IMR-90 (cell line): ENCODE measurements at regions not wholly inside any gene's neighbourhood (a gene's known extent, or its start where the extent isn't known, plus 50 kb on each side); places are given as distances from the start of the nearest gene placed in this dataset.

Experiments
- ATAC-seq: fragments of 200-7000 bp; cut with Tn5 transposase; 2 replicates; pipeline ENCODE4 v1.9.1; 2020; ENCODE audit warnings: low read depth, mild to moderate bottlenecking, moderate library complexity
- BruUV-seq: library from RNA; stranded (reverse); fragments of 400-500 nt; replicated peaks from 2 replicates; lab custom pipeline; 2021; lab: Mats Ljungman, UMichigan
- CTCF ChIA-PET: fragments of 300-600 bp; formaldehyde crosslinking; extraction: SDS; loops from one replicate; lab custom pipeline; 2021; ENCODE audit warnings: antibody characterized with exemption; lab: Yijun Ruan, JAX
- POLR2A ChIA-PET: fragments of 300-600 bp; sonication (Branson Sonifier 250); formaldehyde crosslinking; loops from one replicate; lab custom pipeline; 2022; ENCODE audit warnings: antibody characterized with exemption; ENCODE audit not compliant: unreplicated experiment; lab: Charles Lee
- DNase-seq: peaks from one replicate; pipeline ENCODE4 v3.0.0; 2013
- H2AFZ ChIP-seq: replicated peaks from 2 replicates; pipeline ENCODE3; 2013; ENCODE audit warnings: low read length, mild to moderate bottlenecking; ENCODE audit not compliant: poor library complexity
- H2AK5ac ChIP-seq: 2 replicates; pipeline ENCODE4 v1.6.1; 2013; ENCODE audit warnings: low read depth, low read length, inconsistent platforms
- H2AK9ac ChIP-seq: replicated peaks from 2 replicates; pipeline ENCODE3; 2013; ENCODE audit warnings: mild to moderate bottlenecking, low read depth, low read length, moderate library complexity; ENCODE audit not compliant: poor library complexity
- H2BK120ac ChIP-seq: 2 replicates; pipeline ENCODE4 v1.6.1; 2013; ENCODE audit warnings: low read depth, low read length, inconsistent platforms
- H2BK15ac ChIP-seq: 3 replicates; pipeline ENCODE4 v1.6.1; 2013; ENCODE audit warnings: low read depth, low read length, inconsistent platforms
- H2BK20ac ChIP-seq: 2 replicates; pipeline ENCODE4 v1.6.1; 2013; ENCODE audit warnings: low read depth, mild to moderate bottlenecking, inconsistent platforms, low read length, moderate library complexity
- H2BK5ac ChIP-seq: 2 replicates; pipeline ENCODE4 v1.6.1; 2013; ENCODE audit warnings: mild to moderate bottlenecking, low read depth, low read length, inconsistent platforms; ENCODE audit not compliant: poor library complexity, severe bottlenecking
- H3K14ac ChIP-seq: replicated peaks from 2 replicates; pipeline ENCODE4 v1.6.1; 2013; ENCODE audit warnings: low read depth, low read length, inconsistent platforms
- H3K18ac ChIP-seq: 2 replicates; pipeline ENCODE4 v1.6.1; 2013; ENCODE audit warnings: low read depth, low read length, control low read depth
- H3K23ac ChIP-seq: 2 replicates; pipeline ENCODE4 v1.6.1; 2013; ENCODE audit warnings: low read depth, low read length, inconsistent platforms
- H3K27ac ChIP-seq: 2 replicates; pipeline ENCODE4 v1.5.1; 2013; ENCODE audit warnings: mild to moderate bottlenecking, control low read depth, low read length; ENCODE audit not compliant: insufficient read depth
- H3K27me3 ChIP-seq: 2 replicates; pipeline ENCODE4 v1.6.1; 2013; ENCODE audit warnings: low read length; ENCODE audit not compliant: control insufficient read depth, insufficient read depth
- H3K36me3 ChIP-seq: 2 replicates; pipeline ENCODE4 v1.6.1; 2013; ENCODE audit warnings: low read length, mixed read lengths; ENCODE audit not compliant: control insufficient read depth, insufficient read depth
- H3K4ac ChIP-seq: 2 replicates; pipeline ENCODE4 v1.6.1; 2013; ENCODE audit warnings: low read depth, low read length, inconsistent platforms
- H3K4me1 ChIP-seq: 2 replicates; pipeline ENCODE4 v1.6.1; 2013; ENCODE audit warnings: low read length, mixed read lengths; ENCODE audit not compliant: control insufficient read depth, insufficient read depth
- H3K4me2 ChIP-seq: 2 replicates; pipeline ENCODE4 v1.6.1; 2013; ENCODE audit warnings: low read depth, mild to moderate bottlenecking, control low read depth, low read length, moderate library complexity
- H3K4me3 ChIP-seq: 2 replicates; pipeline ENCODE4 v1.5.1; 2013; ENCODE audit warnings: low read depth, mild to moderate bottlenecking, control low read depth, low read length, moderate library complexity; ENCODE audit not compliant: insufficient read depth
- H3K56ac ChIP-seq: 2 replicates; pipeline ENCODE4 v1.6.1; 2013; ENCODE audit warnings: low read length, inconsistent platforms; ENCODE audit not compliant: insufficient read depth; ENCODE audit errors: extremely low read depth
- H3K79me1 ChIP-seq, 2 experiments: 2 replicates each; pipeline ENCODE4 v1.6.1; 2013; ENCODE audit warnings: low read length in 2 of 2, inconsistent platforms in 1 of 2, low read depth in 1 of 2
- H3K9ac ChIP-seq: 2 replicates; pipeline ENCODE4 v1.6.1; 2013; ENCODE audit warnings: low read depth, low read length, control low read depth
- H3K9me1 ChIP-seq: 2 replicates; pipeline ENCODE4 v1.6.1; 2013; ENCODE audit warnings: low read length, inconsistent platforms; ENCODE audit not compliant: insufficient read depth
- H3K9me3 ChIP-seq: 2 replicates; pipeline ENCODE4 v1.6.1; 2013; ENCODE audit warnings: low read length; ENCODE audit not compliant: control insufficient read depth, insufficient read depth
- H4K20me1 ChIP-seq: 2 replicates; pipeline ENCODE4 v1.6.1; 2013; ENCODE audit warnings: low read length, inconsistent platforms; ENCODE audit not compliant: insufficient read depth
- H4K5ac ChIP-seq: 2 replicates; pipeline ENCODE4 v1.6.1; 2013; ENCODE audit warnings: mild to moderate bottlenecking, low read depth, low read length, control low read depth
- H4K8ac ChIP-seq, 2 experiments: 2 replicates each; pipeline ENCODE4 v1.6.1; 2013; ENCODE audit warnings: low read depth in 2 of 2, low read length in 2 of 2, control low read depth in 1 of 2, inconsistent platforms in 1 of 2
- H4K91ac ChIP-seq: 2 replicates; pipeline ENCODE4 v1.6.1; 2013; ENCODE audit warnings: low read depth, low read length, inconsistent platforms; ENCODE audit not compliant: insufficient read depth
- CEBPB ChIP-seq: IDR thresholded peaks from 2 replicates; pipeline ENCODE4 v1.6.1; 2012; ENCODE audit warnings: low read depth, low read length, improper control_type of control experiment
- FOS ChIP-seq: fragments of 150-350 bp; IDR thresholded peaks from 2 replicates; pipeline ENCODE4 v1.6.1; 2016; ENCODE audit warnings: low read depth, low read length
- MAZ ChIP-seq: IDR thresholded peaks from 2 replicates; pipeline ENCODE4 v1.6.1; 2012; ENCODE audit warnings: low read depth, mild to moderate bottlenecking, low read length, improper control_type of control experiment, moderate library complexity, borderline replicate concordance
- POLR2A ChIP-seq: IDR thresholded peaks from 2 replicates; pipeline ENCODE4 v1.6.1; 2012; ENCODE audit warnings: mild to moderate bottlenecking, low read depth, low read length
- WGBS, 2 experiments: methylation state at CpG; one replicate each; pipeline versions ENCODE4 v1.1.5 to v1.1.7; 2013; ENCODE audit warnings: missing lambda C conversion rate in 2 of 2; ENCODE audit not compliant: insufficient read length in 1 of 2; ENCODE audit errors: extremely low coverage in 2 of 2; 5-methylcytosine and 5-hydroxymethylcytosine counted together
- dilution Hi-C: fragments of 300-500 bp; cut with HindIII; formaldehyde crosslinking; loops from one replicate; pipeline ENCODE4 v1.14.3; 2018; ENCODE audit warnings: low sequenced_read_pairs; ENCODE audit not compliant: unreplicated experiment
- in situ Hi-C: fragments of 300-500 bp; cut with MboI; formaldehyde crosslinking; loops from 3 replicates; pipeline ENCODE4 v1.14.3; 2019; ENCODE audit warnings: low sequenced_read_pairs, inconsistent platforms, mixed read lengths
- intact Hi-C: fragments of 100-400 bp; cut with micrococcal nuclease; formaldehyde crosslinking; loops from 2 replicates; pipeline ENCODE4 v1.10.0; 2022
- TF ChIP-seq, protein P1 (sequence below): conservative IDR thresholded peaks from 2 replicates; pipeline ENCODE4 v1.5.1; 2012; ENCODE audit warnings: mild to moderate bottlenecking, low read depth, low read length, improper control_type of control experiment
- TF ChIP-seq, protein P2 (sequence below): fragments of 150-350 bp; IDR thresholded peaks from 2 replicates; pipeline ENCODE4 v1.6.1; 2016; ENCODE audit warnings: low read depth, mild to moderate bottlenecking, low read length, moderate library complexity, borderline replicate concordance

DNA sequence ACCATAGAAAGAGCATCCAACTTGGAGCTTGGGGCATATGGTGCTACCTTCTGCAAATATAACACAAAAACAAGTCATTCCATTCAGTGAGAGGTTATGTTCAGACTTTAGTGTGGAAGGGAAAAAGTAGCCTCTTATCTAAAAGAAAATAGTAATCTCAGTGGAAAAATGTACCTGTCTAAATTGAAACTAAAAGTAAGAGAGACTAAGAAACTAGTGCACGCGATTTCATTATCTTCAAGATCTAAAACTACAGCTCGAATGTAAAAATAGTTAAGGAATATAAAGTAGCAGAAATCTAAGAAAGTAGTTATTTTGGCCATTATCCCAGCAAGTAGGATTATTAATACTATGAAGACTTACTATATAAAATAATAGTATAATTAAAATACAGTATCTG is 233.0 kb upstream of the PPP1R3A start:
- no peaks in the 10 kb centered on the region for H3K9me3 ChIP-seq
- H2AK9ac ChIP-seq = no peak overlapping the region
- H4K8ac ChIP-seq = no peak overlapping the region
- TF ChIP-seq, protein P1, sequence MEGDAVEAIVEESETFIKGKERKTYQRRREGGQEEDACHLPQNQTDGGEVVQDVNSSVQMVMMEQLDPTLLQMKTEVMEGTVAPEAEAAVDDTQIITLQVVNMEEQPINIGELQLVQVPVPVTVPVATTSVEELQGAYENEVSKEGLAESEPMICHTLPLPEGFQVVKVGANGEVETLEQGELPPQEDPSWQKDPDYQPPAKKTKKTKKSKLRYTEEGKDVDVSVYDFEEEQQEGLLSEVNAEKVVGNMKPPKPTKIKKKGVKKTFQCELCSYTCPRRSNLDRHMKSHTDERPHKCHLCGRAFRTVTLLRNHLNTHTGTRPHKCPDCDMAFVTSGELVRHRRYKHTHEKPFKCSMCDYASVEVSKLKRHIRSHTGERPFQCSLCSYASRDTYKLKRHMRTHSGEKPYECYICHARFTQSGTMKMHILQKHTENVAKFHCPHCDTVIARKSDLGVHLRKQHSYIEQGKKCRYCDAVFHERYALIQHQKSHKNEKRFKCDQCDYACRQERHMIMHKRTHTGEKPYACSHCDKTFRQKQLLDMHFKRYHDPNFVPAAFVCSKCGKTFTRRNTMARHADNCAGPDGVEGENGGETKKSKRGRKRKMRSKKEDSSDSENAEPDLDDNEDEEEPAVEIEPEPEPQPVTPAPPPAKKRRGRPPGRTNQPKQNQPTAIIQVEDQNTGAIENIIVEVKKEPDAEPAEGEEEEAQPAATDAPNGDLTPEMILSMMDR = no peak
- TF ChIP-seq, protein P2, sequence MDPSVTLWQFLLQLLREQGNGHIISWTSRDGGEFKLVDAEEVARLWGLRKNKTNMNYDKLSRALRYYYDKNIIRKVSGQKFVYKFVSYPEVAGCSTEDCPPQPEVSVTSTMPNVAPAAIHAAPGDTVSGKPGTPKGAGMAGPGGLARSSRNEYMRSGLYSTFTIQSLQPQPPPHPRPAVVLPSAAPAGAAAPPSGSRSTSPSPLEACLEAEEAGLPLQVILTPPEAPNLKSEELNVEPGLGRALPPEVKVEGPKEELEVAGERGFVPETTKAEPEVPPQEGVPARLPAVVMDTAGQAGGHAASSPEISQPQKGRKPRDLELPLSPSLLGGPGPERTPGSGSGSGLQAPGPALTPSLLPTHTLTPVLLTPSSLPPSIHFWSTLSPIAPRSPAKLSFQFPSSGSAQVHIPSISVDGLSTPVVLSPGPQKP = no peak
- TF ChIP-seq MAZ = no peak
- TF ChIP-seq FOS = no peak
- no peak for TF ChIP-seq POLR2A
- TF ChIP-seq CEBPB = no peak
- H2BK120ac ChIP-seq = no peak overlapping the region
- dilution Hi-C loops (no loop called here), in situ Hi-C loops (no loop called here), intact Hi-C loops (no loop called here)
- H3K23ac ChIP-seq = no peak overlapping the region
- H3K79me1 ChIP-seq = no peaks in the 10 kb centered on the region
- no peak overlapping the region for H3K9ac ChIP-seq
- DNase-seq (no peak), ATAC-seq (no peak)
- H2BK15ac ChIP-seq = no peak overlapping the region
- no peak overlapping the region for H3K18ac ChIP-seq
- no peak overlapping the region for H3K4me2 ChIP-seq
- H3K4me1 ChIP-seq = no peaks in the 10 kb centered on the region
- H2BK5ac ChIP-seq = no peak overlapping the region
- H3K14ac ChIP-seq = no peak overlapping the region
- POLR2A ChIA-PET = no interaction called here
- no peak overlapping the region for H2AFZ ChIP-seq
- H3K27me3 ChIP-seq = no peaks in the 10 kb centered on the region
- no peak overlapping the region for H3K27ac ChIP-seq
- no peak overlapping the region for H4K5ac ChIP-seq
- no TSS peak for BruUV-seq
- H3K36me3 ChIP-seq = no peaks in the 10 kb centered on the region
- no peak overlapping the region for H3K4me3 ChIP-seq
- H3K4ac ChIP-seq = no peak overlapping the region
- CTCF ChIA-PET = no interaction called here
- no peak overlapping the region for H4K91ac ChIP-seq
- H3K9me1 ChIP-seq = no peaks in the 10 kb centered on the region
- no peak overlapping the region for H2BK20ac ChIP-seq
- WGBS, 2 experiments = no CpG with 5 or more reads among the region's 3 CpGs
- no peak overlapping the region for H3K56ac ChIP-seq
- no peak overlapping the region for H2AK5ac ChIP-seq
- H4K20me1 ChIP-seq = no peaks in the 10 kb centered on the region
